ENCODE measurements at regions not wholly inside any gene's neighbourhood (a gene's known extent, or its start where the extent isn't known, plus 50 kb on each side); places are given as distances from the start of the nearest gene placed in this dataset.

DNA sequence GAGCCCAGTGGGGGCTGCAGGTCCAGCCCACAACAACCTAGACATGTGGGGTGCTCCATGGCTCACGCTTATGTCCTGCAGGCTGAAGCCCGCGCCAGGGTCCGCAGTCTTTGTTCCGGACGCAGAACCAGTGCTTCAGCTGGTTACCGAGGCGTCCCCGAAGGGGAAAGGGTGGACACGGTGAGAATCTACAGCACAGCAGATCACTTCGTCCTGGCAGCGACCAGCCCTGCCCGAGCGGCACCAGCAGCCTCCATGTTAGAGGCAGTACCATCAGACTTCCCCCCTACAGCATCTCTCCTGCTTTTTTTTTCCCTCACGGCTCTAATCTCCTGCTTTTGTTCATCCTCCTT, 1736.4 kb downstream of the TP53TG3F start:
- no peak for TF ChIP-seq EZH2 (IDR thresholded peaks at IDR 0.05; ENCODE audit: borderline replicate concordance, insufficient read depth, low read depth, low read length, poor library complexity, severe bottlenecking)
- TF ChIP-seq, protein P1, sequence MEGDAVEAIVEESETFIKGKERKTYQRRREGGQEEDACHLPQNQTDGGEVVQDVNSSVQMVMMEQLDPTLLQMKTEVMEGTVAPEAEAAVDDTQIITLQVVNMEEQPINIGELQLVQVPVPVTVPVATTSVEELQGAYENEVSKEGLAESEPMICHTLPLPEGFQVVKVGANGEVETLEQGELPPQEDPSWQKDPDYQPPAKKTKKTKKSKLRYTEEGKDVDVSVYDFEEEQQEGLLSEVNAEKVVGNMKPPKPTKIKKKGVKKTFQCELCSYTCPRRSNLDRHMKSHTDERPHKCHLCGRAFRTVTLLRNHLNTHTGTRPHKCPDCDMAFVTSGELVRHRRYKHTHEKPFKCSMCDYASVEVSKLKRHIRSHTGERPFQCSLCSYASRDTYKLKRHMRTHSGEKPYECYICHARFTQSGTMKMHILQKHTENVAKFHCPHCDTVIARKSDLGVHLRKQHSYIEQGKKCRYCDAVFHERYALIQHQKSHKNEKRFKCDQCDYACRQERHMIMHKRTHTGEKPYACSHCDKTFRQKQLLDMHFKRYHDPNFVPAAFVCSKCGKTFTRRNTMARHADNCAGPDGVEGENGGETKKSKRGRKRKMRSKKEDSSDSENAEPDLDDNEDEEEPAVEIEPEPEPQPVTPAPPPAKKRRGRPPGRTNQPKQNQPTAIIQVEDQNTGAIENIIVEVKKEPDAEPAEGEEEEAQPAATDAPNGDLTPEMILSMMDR (IDR thresholded peaks at IDR 0.05), result no peak
- Histone ChIP-seq H3K4me2 (replicated peaks; ENCODE audit: low read depth, low read length, poor library complexity, severe bottlenecking) (no peak overlapping the region), H4K20me1 (ENCODE audit: control insufficient read depth, insufficient read depth, low read length, poor library complexity, severe bottlenecking) (no peaks in the 10 kb centered on the region), H3K36me3 (replicated peaks in 1 of 2; ENCODE audit: control extremely low read depth in 1 of 2, control insufficient read depth in 1 of 2, extremely low read depth in 1 of 2, insufficient read depth in 2 of 2, low read length in 1 of 2) (no peaks in the 10 kb centered on the region), H3K27ac (ENCODE audit: low read length in 2 of 2) (no peak overlapping the region), H3K9ac (ENCODE audit: low read length) (no peak overlapping the region), H2AFZ (ENCODE audit: insufficient read depth, low read depth, low read length, poor library complexity, severe bottlenecking) (no peak overlapping the region), H3K4me3 (ENCODE audit: control extremely low read depth in 1 of 5, extremely low read depth in 1 of 5, insufficient read depth in 1 of 5, low read depth in 2 of 5, low read length in 4 of 5) (no peak overlapping the region), H3K79me2 (ENCODE audit: control insufficient read depth, insufficient read depth, low read length) (no peaks in the 10 kb centered on the region), H3K4me1 (ENCODE audit: control insufficient read depth in 2 of 2, insufficient read depth in 2 of 2, low read length in 2 of 2) (no peaks in the 10 kb centered on the region), H3K9me3 (ENCODE audit: control extremely low read depth in 1 of 3, control insufficient read depth in 2 of 3, insufficient read depth in 1 of 3, low read length in 2 of 3) (peaks cover 0 to 40% (median 0%) of the 10 kb centered on the region in 3 donors), H3K27me3 (replicated peaks in 1 of 4; ENCODE audit: control extremely low read depth in 1 of 4, control insufficient read depth in 3 of 4, insufficient read depth in 4 of 4, low read length in 3 of 4) (no peaks in the 10 kb centered on the region)
- CTCF ChIA-PET, result no interaction called here
- peaks cover 2% of the 10 kb centered on the region for H3K9me3 Mint-ChIP-seq (ENCODE audit: insufficient read depth)
- H3K27me3 Mint-ChIP-seq, result no peaks in the 10 kb centered on the region
- POLR2A ChIA-PET, result no interaction called here
- intact Hi-C loops (cut with micrococcal nuclease), result no loop called here
- no peak overlapping the region for H3K4me3 Mint-ChIP-seq
- no peak overlapping the region for H3K27ac Mint-ChIP-seq
- no peaks in the 10 kb centered on the region for H3K4me1 Mint-ChIP-seq
- WGBS (ENCODE audit: insufficient coverage), result 90% methylated on average over 14 of the region's 15 CpGs
- DNase-seq (no peak), ATAC-seq (ENCODE audit: low read depth) (no peak)

DNA sequence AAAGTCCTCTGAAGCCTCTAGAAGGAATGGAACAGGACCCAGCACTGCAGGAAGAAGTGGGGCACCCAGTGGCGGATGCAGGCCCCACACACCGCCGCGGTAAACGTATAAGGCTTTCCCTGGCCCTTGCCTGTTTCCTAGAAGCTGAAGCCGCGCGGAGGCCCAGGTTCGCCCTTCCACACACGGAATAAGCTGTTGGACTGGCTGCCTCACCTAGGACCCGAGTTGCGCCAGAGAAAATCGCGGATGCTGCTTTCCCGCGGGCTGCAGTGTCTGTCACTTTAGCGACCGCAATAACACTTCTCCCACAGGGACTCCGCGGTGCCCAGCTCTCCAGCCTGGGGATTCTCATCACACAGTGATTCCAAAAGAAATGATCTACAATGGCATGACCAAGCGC, 1736.9 kb downstream of the TP53TG3F start:
- Histone ChIP-seq H3K36me3 (replicated peaks in 1 of 2; ENCODE audit: control extremely low read depth in 1 of 2, control insufficient read depth in 1 of 2, extremely low read depth in 1 of 2, insufficient read depth in 2 of 2, low read length in 1 of 2) (no peaks in the 10 kb centered on the region), H3K4me3 (ENCODE audit: control extremely low read depth in 1 of 5, extremely low read depth in 1 of 5, insufficient read depth in 1 of 5, low read depth in 2 of 5, low read length in 4 of 5) (no peak overlapping the region), H3K4me1 (ENCODE audit: control insufficient read depth in 2 of 2, insufficient read depth in 2 of 2, low read length in 2 of 2) (no peaks in the 10 kb centered on the region), H3K9ac (ENCODE audit: low read length) (no peak overlapping the region), H3K9me3 (ENCODE audit: control extremely low read depth in 1 of 3, control insufficient read depth in 2 of 3, insufficient read depth in 1 of 3, low read length in 2 of 3) (peaks cover 0 to 45% (median 0%) of the 10 kb centered on the region in 3 donors), H3K27ac (ENCODE audit: low read length in 2 of 2) (no peak overlapping the region), H2AFZ (ENCODE audit: insufficient read depth, low read depth, low read length, poor library complexity, severe bottlenecking) (no peak overlapping the region), H3K27me3 (replicated peaks in 1 of 4; ENCODE audit: control extremely low read depth in 1 of 4, control insufficient read depth in 3 of 4, insufficient read depth in 4 of 4, low read length in 3 of 4) (no peaks in the 10 kb centered on the region), H3K4me2 (replicated peaks; ENCODE audit: low read depth, low read length, poor library complexity, severe bottlenecking) (no peak overlapping the region), H4K20me1 (ENCODE audit: control insufficient read depth, insufficient read depth, low read length, poor library complexity, severe bottlenecking) (no peaks in the 10 kb centered on the region), H3K79me2 (ENCODE audit: control insufficient read depth, insufficient read depth, low read length) (no peaks in the 10 kb centered on the region)
- ATAC-seq (ENCODE audit: low read depth) (no peak), DNase-seq (no peak)
- 88% methylated on average over 18 of the region's 21 CpGs for WGBS (ENCODE audit: insufficient coverage)
- POLR2A ChIA-PET, result no interaction called here
- no peaks in the 10 kb centered on the region for H3K27me3 Mint-ChIP-seq
- H3K4me3 Mint-ChIP-seq, result no peak overlapping the region
- no peak overlapping the region for H3K27ac Mint-ChIP-seq
- no peak for TF ChIP-seq EZH2 (IDR thresholded peaks at IDR 0.05; ENCODE audit: borderline replicate concordance, insufficient read depth, low read depth, low read length, poor library complexity, severe bottlenecking)
- H3K4me1 Mint-ChIP-seq, result no peaks in the 10 kb centered on the region
- intact Hi-C loops (cut with micrococcal nuclease), result no loop called here
- H3K9me3 Mint-ChIP-seq (ENCODE audit: insufficient read depth), result peaks cover 2% of the 10 kb centered on the region
- CTCF ChIA-PET, result no interaction called here

Measured in B cell (primary cell).